GM06990 (cell line): ENCODE measurements at regions not wholly inside any gene's neighbourhood (a gene's known extent, or its start where the extent isn't known, plus 50 kb on each side); places are given as distances from the start of the nearest gene placed in this dataset.

Source experiments
- DNase-seq: peaks from one replicate; pipeline ENCODE4 v3.0.0-alpha.2; 2011; ENCODE audit not compliant: insufficient read length; ENCODE audit errors: extremely low read depth
- H3K27me3 ChIP-seq: replicated peaks from 2 replicates; pipeline ENCODE4 v1.6.0; 2011; ENCODE audit warnings: low read length; ENCODE audit not compliant: control insufficient read depth, insufficient read depth
- H3K36me3 ChIP-seq: 2 replicates; pipeline ENCODE4 v1.5.1; 2011; ENCODE audit warnings: low read length; ENCODE audit not compliant: control insufficient read depth, insufficient read depth
- H3K4me3 ChIP-seq: replicated peaks from 2 replicates; pipeline ENCODE4 v1.5.1; 2011; ENCODE audit warnings: low read depth, mild to moderate bottlenecking, control low read depth, low read length
- TF ChIP-seq, protein P1 (sequence below): IDR thresholded peaks from 2 replicates; pipeline ENCODE4 v1.5.1; 2011; ENCODE audit warnings: low read length, control low read depth, mild to moderate bottlenecking, inconsistent platforms; ENCODE audit not compliant: insufficient read depth, poor library complexity, severe bottlenecking

DNA sequence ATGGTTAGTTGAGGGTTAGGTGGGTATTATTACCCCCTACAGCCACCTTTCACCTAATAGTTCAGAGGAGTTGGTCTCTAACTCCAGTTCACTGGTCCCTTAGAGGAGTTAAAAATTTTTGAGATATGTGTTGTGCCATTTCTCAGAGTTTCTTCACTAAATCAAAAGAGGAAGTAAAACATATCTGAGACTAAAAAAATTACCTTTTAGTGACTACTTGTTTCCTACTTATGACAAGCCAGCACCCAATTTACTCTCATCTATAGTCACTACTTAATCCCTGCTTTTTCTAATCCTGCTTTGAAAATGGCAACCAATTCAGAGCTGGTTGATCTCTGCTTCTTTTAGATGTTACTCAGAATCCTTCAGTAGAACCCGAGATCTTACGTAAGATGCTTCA, 1316.8 kb upstream of the B3GALT2 start:
- Histone ChIP-seq H3K36me3 (no peaks in the 10 kb centered on the region), H3K4me3 (no peak overlapping the region)
- TF ChIP-seq, protein P1, sequence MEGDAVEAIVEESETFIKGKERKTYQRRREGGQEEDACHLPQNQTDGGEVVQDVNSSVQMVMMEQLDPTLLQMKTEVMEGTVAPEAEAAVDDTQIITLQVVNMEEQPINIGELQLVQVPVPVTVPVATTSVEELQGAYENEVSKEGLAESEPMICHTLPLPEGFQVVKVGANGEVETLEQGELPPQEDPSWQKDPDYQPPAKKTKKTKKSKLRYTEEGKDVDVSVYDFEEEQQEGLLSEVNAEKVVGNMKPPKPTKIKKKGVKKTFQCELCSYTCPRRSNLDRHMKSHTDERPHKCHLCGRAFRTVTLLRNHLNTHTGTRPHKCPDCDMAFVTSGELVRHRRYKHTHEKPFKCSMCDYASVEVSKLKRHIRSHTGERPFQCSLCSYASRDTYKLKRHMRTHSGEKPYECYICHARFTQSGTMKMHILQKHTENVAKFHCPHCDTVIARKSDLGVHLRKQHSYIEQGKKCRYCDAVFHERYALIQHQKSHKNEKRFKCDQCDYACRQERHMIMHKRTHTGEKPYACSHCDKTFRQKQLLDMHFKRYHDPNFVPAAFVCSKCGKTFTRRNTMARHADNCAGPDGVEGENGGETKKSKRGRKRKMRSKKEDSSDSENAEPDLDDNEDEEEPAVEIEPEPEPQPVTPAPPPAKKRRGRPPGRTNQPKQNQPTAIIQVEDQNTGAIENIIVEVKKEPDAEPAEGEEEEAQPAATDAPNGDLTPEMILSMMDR, result no peak

DNA sequence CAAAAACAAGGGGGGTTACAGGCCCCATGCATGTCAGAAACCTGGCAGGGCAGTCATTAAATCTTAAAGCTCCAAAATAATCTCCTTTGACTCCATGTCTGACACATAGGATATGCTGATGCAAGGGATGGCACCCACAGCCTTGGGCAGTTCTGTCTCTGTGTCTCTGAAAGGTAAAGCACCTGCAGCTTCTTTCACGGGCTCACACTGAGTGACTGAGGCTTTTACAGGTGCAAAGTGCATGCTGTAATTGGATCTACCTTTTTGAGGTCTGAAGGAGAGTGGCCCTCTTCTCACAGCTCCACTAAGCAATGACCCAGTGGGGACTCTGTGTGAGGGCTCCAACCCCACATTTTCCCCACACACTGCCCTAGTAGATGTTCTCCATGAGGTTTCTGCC, 1309.0 kb upstream of the B3GALT2 start:
- TF ChIP-seq, protein P1, result no peak
- no peak for DNase-seq
- H3K36me3 ChIP-seq, result no peaks in the 10 kb centered on the region

More for the DNA sequence above, 1316.8 kb upstream of the B3GALT2 start:
- H3K27me3 ChIP-seq, result no peaks in the 10 kb centered on the region
- DNase-seq, result peak; percentile 10

GRCh38 chr1:194487172-194487571, 1300.8 kb upstream of the B3GALT2 start:
- Histone ChIP-seq H3K27me3 (no peaks in the 10 kb centered on the region), H3K36me3 (no peaks in the 10 kb centered on the region), H3K4me3 (no peak overlapping the region)
- DNase-seq, result no peak
- TF ChIP-seq, protein P1, result no peak

More for the DNA sequence above, 1309.0 kb upstream of the B3GALT2 start:
- no peaks in the 10 kb centered on the region for H3K27me3 ChIP-seq
- no peak overlapping the region for H3K4me3 ChIP-seq

GRCh38 chr1:194485432-194485831, 1299.0 kb upstream of the B3GALT2 start:
- H3K27me3 ChIP-seq, result no peaks in the 10 kb centered on the region
- H3K36me3 ChIP-seq, result no peaks in the 10 kb centered on the region
- no peak for DNase-seq
- H3K4me3 ChIP-seq, result no peak overlapping the region
- TF ChIP-seq, protein P1, result no peak

DNA sequence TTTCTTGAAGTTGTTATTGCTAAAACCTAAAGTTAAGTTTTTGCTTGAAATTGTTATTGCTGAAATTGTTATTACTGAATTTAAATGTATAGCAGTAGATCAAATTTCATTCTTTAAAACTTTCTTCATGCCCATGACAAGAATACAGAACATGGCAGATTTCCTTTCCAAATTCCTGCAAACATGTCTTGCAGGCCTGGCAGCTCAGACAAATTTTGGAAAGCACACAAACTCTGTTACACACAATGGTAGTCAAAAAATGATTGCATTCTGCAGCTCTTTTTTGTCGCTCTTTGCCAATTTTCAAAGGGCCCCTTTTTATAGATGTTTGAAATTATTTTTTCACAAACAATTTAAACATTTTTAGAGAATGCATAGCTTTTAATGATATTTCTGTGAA, 1292.3 kb upstream of the B3GALT2 start:
- no peak for DNase-seq
- TF ChIP-seq, protein P1, result no peak
- H3K27me3 ChIP-seq, result no peaks in the 10 kb centered on the region

GRCh38 chr1:194477908-194478307, 1291.5 kb upstream of the B3GALT2 start:
- DNase-seq, result peak; percentile 41

More for the DNA sequence above, 1292.3 kb upstream of the B3GALT2 start:
- Histone ChIP-seq H3K36me3 (no peaks in the 10 kb centered on the region), H3K4me3 (no peak overlapping the region)

More at GRCh38 chr1:194477908-194478307, 1291.5 kb upstream of the B3GALT2 start:
- TF ChIP-seq, protein P1, result no peak
- no peaks in the 10 kb centered on the region for H3K36me3 ChIP-seq
- no peak overlapping the region for H3K4me3 ChIP-seq
- no peaks in the 10 kb centered on the region for H3K27me3 ChIP-seq
